COLO668 (cell line): ENCODE measurements at regions not wholly inside any gene's neighbourhood (a gene's known extent, or its start where the extent isn't known, plus 50 kb on each side); places are given as distances from the start of the nearest gene placed in this dataset.

ENCODE experiments used
- DNase-seq: peaks from one replicate; lab custom pipeline; 2025; ENCODE audit not compliant: unreplicated experiment; lab: John Stamatoyannopoulos, UW

DNA sequence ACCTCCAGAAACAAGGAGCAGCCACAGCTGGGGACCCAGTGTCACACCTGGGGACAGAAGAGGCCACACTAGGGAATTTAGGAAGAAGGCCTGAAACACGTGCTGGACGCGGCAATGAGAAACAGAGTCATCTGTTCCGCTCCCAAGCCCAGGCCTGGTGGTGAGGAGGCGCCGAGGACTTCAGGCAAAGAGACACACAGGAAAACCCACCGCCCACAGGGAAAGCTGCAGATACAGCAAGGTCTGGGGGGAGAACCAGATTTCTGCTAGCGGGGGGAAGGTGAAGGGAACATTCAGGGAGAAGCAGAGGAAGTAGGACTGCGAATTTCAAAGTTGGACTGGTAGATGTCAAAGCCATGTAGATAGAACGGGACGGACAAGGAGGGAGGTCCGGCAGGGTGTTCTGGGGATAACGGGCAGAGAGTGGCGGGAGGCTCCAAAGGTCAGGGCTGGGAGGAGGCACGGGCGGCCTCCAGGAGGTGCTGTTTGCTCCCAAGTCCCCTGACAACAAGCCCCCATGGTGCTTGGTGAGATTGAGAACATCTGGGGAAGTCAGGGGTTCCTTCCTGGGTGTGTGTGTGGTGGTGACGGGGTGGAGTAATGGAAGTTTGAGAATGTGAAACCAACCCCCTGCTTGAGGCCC is 351.7 kb upstream of the MYT1L start:
- DNase-seq: no peak

DNA sequence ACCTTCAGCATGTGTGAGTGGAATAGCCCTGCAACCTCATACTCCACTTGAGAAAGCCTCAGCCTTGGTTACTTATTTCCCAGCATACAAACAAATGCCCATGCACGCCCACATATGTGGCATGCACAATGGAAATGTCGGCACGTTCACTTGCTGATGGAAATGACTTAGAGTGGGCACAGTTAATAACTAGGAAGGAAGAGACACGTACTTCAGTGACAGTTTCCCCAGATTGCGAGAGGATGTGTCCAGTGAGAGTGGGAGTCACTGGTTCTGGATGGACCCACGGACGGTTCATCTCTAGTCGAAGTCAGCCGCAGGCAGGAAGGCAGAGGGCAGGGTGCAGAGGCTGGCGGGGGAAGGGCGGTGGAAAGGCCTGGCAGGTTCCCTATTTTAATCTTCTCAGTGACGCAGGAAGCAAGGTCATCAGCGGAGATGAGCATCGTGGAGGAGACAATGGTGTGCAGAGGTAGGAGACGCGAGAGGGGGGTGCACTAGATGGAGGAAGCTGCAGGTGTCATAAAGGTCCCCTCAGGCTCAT is 350.7 kb upstream of the MYT1L start:
- DNase-seq: no peak

DNA sequence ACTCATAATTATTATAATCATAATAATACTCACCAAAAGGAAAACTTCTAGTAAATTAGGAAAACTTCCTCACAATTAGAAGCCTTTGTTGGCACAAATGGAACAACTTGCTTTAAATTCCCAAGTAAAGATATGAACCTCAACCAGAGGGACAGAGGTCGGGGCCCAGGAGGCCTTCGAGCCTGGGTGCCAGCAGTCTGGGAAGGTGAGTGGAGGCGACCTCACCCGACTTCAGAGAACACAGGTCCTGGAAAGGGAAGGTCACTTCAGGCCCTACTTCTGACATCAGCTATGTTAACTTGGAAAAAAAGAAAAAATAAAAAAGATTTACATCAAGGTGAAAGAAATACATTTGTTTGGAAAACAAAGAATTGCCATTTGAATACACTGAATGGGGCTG is 350.0 kb upstream of the MYT1L start:
- DNase-seq: no peak

DNA sequence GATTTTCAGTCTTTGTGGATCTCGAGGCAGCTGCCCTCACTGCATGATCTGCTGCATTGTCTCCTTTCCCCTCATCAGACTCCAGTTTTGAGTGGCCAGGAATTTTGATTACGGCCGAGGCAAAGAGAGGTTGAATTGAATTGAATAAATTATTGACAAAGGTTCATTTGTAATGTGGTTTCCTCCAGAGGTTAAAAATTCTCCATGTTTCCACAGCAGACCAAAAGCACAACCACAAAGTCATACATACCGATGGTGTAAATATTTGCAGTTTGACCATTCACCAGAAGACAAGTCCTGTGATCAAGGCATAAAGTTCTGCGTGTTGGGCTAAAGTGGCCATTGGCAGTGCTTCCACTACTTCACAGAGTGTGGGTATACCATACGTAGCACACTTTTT is 343.8 kb upstream of the MYT1L start:
- DNase-seq: no peak

DNA sequence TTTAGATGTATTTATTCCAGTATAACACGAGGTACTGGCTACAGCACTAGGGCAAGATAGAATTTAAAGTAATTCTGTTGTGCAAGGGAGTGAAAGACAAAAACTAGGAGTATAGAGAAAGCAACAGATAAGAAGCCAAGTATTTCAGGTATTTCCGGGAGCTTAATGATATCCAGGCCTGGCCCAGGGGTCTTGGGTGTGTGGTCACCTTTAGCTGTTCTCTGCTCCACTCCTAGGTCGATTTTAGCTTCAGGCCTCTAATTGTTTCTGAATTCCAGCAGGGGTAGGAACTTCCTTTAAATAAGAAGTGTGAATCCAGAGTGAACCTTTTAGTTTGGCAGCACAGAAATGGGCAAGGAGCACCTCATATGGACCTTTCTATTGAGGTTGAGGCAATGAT is 342.3 kb upstream of the MYT1L start:
- no peak for DNase-seq

DNA sequence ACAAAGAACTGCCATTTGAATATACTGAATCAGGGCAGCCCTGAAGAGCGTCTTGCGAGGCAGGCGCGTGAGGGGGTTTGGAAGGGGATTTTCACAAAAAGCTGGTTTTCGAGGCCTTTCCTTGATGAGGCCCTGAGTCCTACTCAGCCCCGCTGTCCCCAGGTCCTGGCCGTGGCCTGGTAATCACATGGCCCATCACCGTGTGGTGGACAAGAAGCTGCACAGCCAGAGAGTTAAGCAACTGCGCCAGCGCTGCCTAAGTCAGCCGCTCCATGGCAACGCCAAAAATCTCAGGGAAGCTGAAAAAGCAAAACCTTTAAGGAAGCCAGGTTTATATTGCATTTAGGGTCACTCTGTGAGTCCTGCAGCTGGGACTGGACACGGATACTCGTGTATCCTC is 341.2 kb upstream of the MYT1L start:
- no peak for DNase-seq

DNA sequence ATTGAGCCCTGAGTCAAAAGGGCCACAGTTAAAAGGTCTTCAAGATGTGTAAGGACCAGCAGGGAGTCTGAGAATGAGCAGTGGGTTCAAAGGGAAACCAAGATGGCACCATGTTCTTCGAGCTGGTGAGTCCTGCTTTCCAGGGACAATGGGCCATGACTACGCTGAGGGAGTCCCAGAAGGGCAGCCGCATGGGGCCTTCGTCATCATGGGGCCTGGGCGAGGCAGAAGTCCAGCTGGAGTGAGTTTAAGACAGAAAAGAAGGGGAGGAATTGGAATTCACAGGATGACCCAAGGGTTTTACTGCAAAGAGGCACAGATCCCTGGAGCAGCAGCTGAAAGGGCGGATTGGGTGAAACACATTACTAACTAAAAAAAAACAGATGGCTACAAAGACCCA is 340.8 kb upstream of the MYT1L start:
- no peak for DNase-seq

DNA sequence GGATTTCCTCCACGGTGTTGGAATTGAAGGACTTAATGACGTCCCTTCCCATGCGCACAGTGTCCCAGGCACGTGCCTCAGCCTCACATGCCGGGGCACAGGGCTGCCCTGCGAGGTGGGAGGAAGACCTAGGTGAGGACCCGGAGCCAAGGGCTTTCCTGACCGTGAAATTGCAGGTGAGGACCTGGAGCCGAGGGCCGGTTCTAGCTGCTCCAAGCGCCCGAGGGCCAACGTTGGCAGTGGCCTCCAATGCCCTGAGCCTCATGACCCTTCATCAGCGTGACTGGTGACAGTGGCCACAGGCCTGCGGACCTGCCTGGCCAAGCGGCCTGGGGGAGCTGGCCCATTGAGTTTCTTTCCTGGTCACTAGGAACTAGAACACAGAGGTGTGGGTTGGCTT is 338.2 kb upstream of the MYT1L start:
- DNase-seq: no peak

DNA sequence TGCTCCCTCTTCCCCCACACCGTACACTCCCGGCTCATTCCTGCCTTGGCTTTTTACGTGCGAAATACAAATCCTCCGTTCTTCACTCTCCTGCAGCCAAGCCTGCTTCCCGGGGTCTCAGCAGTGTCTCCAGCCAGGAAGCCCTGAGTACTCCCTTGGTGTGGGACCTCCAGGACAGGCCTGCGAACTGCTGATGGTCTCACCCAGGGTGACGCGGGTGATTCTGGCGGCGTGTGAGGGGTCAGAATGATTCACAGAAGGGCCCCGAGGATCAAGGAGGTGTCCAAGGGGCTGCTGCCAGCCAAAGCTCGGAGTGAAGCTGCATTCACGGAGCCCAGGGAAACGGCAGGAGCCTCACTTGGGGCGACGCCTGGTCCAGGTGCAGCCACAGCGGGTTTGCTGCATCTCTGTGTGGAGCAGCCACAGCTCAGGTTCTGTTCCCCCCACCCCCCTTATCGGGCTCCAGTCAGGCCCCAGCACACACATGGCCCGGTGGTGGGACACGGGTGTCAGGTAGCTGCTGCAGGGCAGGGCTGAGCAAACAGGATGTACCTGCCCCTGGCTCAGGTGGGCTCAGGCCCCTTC is 337.7 kb upstream of the MYT1L start:
- DNase-seq: no peak

DNA sequence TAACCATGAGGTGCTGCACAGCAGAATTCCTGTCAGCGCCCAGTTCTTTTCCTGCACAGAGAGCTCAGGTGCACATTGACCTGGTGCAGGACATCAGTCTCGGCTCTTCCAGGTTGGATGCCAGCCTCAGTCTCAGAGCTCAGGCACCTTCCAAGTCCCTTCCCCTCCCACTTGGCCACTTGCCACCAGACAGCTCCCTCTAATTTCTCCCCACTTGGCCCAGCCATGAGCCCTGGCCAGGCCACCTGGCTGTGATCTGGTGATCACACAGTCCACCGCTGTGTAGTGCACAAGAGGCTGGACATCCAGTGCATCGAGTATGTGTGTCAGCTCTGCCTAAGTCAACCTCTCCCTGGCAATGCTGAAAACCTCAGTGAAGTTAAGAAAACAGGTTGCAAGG is 336.6 kb upstream of the MYT1L start:
- DNase-seq: no peak

DNA sequence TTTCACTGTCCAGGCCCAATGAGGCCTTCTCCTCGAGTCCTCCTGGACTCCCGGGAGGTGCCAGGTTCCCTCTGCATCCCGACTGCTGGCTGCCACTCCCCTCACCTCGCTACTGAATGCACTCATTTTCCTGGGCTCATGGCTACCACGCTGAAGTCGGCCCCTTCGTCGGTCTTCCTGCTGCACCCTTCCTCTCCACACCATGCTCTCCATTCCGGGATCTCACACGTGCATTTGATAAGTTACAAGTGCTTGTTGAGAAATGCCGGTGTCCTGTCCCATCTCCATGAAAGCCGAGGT is 334.7 kb upstream of the MYT1L start:
- no peak for DNase-seq

DNA sequence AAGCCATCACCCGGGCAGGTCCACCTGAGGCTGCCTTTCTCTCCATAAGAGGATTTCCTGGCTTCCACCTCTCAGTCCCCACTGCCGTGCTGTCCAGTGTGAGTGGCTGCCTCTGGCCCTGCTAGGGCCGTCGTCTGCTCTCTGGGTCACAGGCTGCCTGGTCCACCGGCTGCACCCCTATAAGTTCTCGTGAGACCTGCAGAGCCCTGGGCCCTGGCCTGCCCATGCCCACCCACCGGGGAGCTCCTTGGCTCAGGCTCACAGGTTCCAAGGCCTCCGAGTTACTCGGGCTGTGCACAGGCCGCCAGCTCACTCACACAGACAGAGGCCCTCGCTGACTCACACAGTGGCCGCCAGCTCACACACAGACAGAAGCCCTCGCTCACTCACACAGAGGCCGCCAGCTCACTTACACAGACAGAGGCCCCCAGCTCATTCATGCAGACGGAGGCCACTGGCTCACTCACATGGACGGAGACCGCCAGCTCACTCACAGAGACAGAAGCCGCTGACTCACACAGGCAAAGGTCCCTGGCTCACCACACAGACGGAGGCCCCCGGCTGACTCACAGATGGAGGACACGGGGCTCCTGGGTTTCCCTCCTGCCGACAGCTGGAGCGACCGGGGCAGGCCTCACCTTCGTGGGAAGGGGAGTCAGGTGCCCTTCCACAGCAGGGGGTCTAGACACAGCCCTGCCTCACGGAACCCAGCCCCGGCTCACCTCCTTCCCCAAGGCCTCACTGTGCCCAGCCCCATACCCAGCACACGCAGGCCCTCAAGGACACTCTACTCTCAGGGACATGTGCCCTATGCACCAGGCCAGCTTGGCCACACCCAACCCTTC is 334.1 kb upstream of the MYT1L start:
- DNase-seq: no peak

DNA sequence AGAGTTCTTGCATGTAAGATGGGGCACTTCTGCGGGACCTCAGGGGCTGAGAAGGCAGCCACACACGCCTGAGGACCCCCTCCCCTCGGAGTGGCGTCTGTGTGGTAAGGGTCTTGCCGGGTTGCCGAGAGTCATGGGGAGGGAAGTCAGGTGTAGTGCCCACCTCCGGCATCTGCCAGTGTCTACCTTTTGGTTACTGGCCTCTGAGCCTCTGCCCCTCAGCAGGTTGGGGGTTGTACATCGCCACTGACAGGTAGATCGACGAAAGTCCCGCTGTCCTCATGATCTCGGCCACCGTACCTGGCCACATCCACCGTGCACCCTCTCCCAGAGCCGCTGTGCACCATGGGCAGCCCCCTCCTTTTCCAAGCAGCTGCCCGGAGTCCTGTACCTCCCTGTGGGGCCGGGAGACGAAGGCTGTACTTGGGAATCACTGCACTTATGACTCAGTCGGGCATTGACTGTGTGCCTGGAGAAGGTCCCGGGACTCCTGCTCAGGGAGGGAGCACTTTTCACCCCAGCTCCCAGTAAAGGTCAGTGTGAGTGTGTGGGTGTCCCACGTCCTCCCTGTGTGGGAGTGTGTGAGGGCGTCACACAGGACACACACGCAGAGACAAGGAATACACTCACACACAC is 332.4 kb upstream of the MYT1L start:
- DNase-seq: no peak

DNA sequence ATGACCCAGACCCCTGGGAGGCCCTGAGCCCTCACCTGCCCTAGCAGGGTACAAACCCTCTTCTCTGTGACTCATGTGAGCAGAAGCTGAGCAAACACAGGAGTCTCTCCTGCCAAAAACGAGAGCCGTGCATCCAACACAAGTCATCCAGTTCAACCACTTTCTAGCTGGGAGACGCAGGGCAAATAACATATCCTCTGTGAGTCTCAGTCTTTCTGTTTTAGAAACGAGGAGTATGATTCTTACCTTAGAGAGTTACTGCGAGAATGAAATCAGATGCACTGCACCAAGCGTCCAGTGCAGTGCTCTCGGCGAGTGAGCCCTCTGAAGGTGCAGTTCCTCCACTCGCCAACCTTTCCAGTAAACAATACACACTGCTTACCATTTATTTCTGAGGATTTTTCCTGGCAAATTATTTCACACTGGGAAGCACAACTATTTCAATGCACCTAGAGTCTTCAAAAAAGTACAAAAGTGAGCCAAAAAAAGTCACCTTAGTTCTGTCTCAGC is 331.8 kb upstream of the MYT1L start:
- no peak for DNase-seq

DNA sequence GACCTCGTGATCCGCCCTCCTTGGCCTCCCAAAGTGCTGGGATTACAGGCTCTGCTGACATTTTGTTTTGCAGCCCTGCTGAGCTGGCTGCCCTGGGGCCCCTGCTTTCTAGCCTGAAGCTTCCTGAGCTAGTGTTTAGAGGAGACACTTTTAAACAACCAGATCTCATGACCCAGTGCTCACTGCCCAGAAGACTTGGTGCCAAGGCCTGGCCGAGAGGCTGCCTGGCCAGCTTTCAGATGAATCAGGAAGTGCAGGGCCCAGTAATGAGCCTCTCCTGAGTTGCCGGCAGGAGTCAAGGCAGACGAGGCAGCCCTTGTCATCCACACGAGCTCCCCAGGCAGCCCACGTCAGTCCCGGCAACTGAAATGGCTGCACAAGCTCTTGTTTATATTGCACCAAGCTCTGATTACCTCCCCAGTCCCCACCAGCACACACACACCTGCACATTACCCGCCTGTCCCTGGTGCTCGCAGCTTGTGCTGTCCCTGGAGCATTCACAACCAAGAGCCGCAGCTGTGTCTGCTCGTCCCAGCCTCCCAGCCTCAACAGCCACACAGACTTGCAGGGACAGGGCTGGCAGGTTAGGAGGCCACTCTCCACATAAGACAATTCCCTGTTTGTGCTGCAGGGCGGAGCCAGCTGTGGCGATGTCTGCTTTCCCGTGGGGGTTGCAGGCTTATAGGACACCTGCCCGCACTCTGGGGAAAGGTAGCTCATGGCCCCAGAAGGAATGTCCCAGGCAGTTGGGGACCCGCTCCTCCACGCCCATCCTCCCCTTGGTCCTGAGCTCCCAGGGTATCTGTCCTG is 331.2 kb upstream of the MYT1L start:
- DNase-seq: no peak

DNA sequence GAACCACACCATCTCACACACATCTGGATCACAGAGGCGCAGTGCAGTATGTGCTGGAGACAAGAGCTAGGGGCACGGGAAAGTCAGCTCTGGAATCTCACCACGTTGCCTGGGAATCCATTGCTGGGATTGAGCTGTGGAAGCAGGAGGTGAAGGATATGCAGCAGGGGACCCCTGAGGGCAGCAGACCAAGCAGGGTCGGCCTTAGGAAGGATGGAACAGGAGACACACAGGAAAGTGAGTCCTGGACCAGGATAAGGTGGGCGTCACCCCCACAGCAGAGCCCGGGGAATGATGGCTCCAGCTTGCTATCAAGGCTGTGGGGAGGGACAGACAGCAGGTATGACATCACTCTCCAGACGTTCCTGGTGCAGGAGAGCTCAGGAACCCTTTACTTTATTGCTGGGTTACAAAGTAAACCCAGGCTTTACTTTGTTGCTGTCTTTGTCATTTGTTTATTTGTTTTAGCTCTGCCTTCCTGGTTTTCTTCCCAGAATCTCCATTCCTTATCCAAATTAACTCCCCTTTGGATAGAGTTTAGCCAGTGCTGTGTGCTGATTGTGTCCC is 329.8 kb upstream of the MYT1L start:
- no peak for DNase-seq

DNA sequence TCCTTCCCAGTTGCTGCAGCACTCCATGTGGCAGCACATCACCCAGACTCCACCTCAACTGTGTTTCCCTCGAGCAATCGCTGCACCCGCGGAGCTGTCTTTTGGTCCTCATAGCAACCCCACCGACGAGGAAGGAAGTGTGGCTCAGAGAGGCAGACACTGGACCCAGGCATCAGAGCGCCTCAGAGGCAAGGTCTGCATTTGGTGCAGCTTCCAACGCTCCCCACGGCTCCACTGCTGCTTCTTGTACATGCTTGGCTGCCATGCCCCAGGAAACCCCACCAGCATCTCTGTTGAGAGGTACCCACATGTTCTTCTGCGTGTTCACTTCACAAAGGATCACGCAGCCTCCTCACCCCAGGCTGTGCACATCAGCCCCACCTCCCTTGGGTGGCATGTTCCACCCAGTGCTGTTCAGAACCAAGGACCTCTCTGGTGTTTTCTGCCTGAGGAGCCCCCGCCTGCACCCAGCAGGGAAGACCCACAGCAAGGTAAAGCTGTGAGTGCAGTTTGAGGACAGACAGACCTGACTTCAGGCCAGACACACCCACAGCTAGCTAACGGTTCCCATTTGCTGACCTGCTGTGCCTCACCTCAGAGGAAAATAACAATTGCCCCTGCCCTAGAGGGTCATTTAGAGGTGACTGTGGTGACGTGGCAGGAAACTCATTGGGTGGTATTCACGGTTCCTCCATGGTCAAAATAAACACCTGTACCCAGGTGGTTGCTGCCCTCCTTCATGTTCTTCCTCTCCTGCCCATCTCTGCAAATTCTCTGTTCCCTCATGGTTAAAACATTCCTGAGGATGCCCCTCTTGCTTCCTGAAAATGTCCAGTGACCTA is 326.3 kb upstream of the MYT1L start:
- no peak for DNase-seq

DNA sequence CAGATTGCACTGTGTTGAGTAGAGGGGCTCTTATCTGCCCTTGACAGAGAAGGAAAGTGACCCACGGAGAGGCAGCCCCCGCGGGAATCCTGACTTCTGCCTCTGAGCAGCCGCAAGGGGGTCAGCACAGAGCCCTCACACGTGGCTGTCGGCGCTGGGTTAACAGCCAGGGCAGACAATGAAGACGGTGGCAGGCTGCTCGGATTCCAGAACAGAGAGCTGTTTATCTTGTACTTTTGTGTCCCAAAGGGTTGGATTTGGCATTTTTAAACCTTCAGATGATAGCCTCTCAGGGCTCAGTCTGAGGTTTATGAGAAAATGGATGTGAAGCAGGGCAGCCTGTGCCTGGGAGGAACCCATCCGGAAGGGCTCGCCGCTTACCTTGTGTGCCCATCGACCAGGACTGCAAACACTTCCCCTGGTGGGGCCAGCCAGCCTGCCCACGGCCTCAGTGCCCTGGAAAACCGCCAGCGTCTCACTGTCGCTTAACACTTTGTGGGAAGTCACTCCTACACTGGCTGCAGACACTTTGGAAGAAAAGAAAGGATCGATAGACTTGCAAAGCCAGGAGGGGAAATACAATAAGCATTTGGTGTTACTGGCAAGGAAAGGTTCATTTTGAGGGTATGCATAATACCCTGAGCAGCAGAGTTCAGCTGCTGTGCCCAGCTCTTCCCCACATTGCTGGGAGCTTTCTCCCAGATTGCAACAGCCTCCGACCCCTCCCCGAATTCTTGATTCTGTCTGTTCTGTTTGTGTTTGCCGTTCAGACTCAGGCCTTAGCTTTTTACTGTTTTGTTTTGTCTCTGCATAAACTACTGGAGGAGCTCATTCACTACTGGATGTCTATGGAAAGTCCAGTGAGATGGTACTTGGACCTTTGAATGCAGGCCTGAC is 325.3 kb upstream of the MYT1L start:
- no peak for DNase-seq
